HepG2 (cell line): ENCODE measurements at regions not wholly inside any gene's neighbourhood (a gene's known extent, or its start where the extent isn't known, plus 50 kb on each side); places are given as distances from the start of the nearest gene placed in this dataset.
"Not testable (repeated sequence)": the region's sequence is repeated elsewhere in the genome, so short reads cannot be mapped to it uniquely, and the experiment has no call there.

ENCODE experiments used
- ATAC-seq: fragments of 200-7000 bp; cut with Tn5 transposase; 3 replicates; pipeline ENCODE4 v1.9.1; 2020; ENCODE audit warnings: mild to moderate bottlenecking, moderate library complexity
- BruUV-seq: library from RNA; stranded (reverse); fragments of 400-500 nt; replicated peaks from 2 replicates; lab custom pipeline; 2021; lab: Mats Ljungman, UMichigan
- CTCF ChIA-PET: fragments of 300-600 bp; formaldehyde crosslinking; extraction: SDS; loops from one replicate; lab custom pipeline; 2021; ENCODE audit warnings: low total read pairs, inconsistent platforms, low intra/inter-chr PET ratio; lab: Yijun Ruan, JAX
- POLR2A ChIA-PET: fragments of 350-600 bp; sonication (Branson Sonifier 250); formaldehyde crosslinking; loops from one replicate; lab custom pipeline; 2020; ENCODE audit warnings: antibody characterized with exemption, inconsistent platforms; lab: Yijun Ruan, JAX
- DNase-seq: peaks from one replicate; pipeline ENCODE4 v3.0.0-alpha.2; 2015; ENCODE audit warnings: low spot score
- FAIRE-seq: peaks from 3 replicates; lab custom pipeline; 2011; peaks lifted over from hg19 to GRCh38; lab: Jason Lieb, UNC
- H2AFZ ChIP-seq: one replicate; pipeline ENCODE4 v1.6.1; 2011; ENCODE audit warnings: low read length, inconsistent platforms
- H3K27ac ChIP-seq: fragments of 300-600 bp; 3 replicates; pipeline ENCODE4 v1.8.0; 2011; ENCODE audit warnings: mixed run types, mild to moderate bottlenecking, mixed read lengths, low read length, inconsistent platforms; ENCODE audit not compliant: insufficient read depth; ENCODE audit errors: extremely low read length
- H3K27me3 ChIP-seq, 2 experiments: fragments of 200-600 bp in 1 of 2; 2 replicates in 1 of 2; 3 replicates in 1 of 2; pipeline versions ENCODE4 v1.6.0 to v1.8.0; 2011; ENCODE audit warnings: low read length in 2 of 2, mild to moderate bottlenecking in 2 of 2, moderate library complexity in 2 of 2, inconsistent platforms in 1 of 2; ENCODE audit not compliant: insufficient read depth in 2 of 2, control insufficient read depth in 1 of 2
- H3K36me3 ChIP-seq, 2 experiments: fragments of 200-600 bp in 1 of 2; replicated peaks in 1 of 2; 2 replicates in 1 of 2; 3 replicates in 1 of 2; pipeline versions ENCODE4 v1.5.1 to v1.8.0; 2011; ENCODE audit warnings: low read length in 2 of 2, inconsistent platforms in 1 of 2; ENCODE audit not compliant: insufficient read depth in 2 of 2, control insufficient read depth in 1 of 2
- H3K4me1 ChIP-seq: 2 replicates; pipeline ENCODE4 v1.5.1; 2012; ENCODE audit warnings: low read length, inconsistent platforms; ENCODE audit not compliant: insufficient read depth
- H3K4me2 ChIP-seq: 2 replicates; pipeline ENCODE4 v1.6.0; 2011; ENCODE audit warnings: low read depth, low read length, inconsistent platforms
- H3K4me3 ChIP-seq, 3 experiments: fragments of 200-600 bp in 1 of 3; sonication (generic), shearing (Covaris generic) in 1 of 3; replicated peaks in 1 of 3; 2 replicates each; pipeline ENCODE4 v1.5.1; 2011 to 2016; ENCODE audit warnings: low read length in 3 of 3, inconsistent platforms in 2 of 3, low read depth in 2 of 3, mild to moderate bottlenecking in 2 of 3, control low read depth in 1 of 3, mixed read lengths in 1 of 3; ENCODE audit not compliant: insufficient read depth in 1 of 3
- H3K79me2 ChIP-seq: one replicate; pipeline ENCODE4 v1.6.1; 2011; ENCODE audit warnings: low read length, inconsistent platforms; ENCODE audit not compliant: insufficient read depth
- H3K9ac ChIP-seq: 2 replicates; pipeline ENCODE4 v1.6.0; 2011; ENCODE audit warnings: mild to moderate bottlenecking, low read depth, low read length, inconsistent platforms; ENCODE audit not compliant: insufficient read depth
- H3K9me3 ChIP-seq: 2 replicates; pipeline ENCODE4 v1.5.1; 2012; ENCODE audit warnings: mild to moderate bottlenecking, low read length
- H4K20me1 ChIP-seq: 2 replicates; pipeline ENCODE4 v1.6.0; 2011; ENCODE audit warnings: inconsistent platforms, mild to moderate bottlenecking, low read length, moderate library complexity; ENCODE audit not compliant: insufficient read depth
- ATF6 ChIP-seq: sonication (generic); formaldehyde crosslinking; conservative IDR thresholded peaks from 2 replicates; pipeline ENCODE4 v1.4.0; 2020; ENCODE audit warnings: missing genetic modification reagents
- BCL3 ChIP-seq: sonication (generic); formaldehyde crosslinking; IDR thresholded peaks from 2 replicates; pipeline ENCODE4 v1.5.1; 2020; ENCODE audit warnings: mild to moderate bottlenecking, missing genetic modification reagents, moderate library complexity
- HDAC2 ChIP-seq: sonication (generic); formaldehyde crosslinking; IDR thresholded peaks from 2 replicates; pipeline ENCODE4 v1.4.0; 2020; ENCODE audit warnings: missing genetic modification reagents
- JDP2 ChIP-seq: sonication (generic); formaldehyde crosslinking; IDR thresholded peaks from 2 replicates; pipeline ENCODE4 v1.8.1; 2022; ENCODE audit warnings: missing genetic modification reagents, borderline replicate concordance
- JUND ChIP-seq: sonication (generic); formaldehyde crosslinking; IDR thresholded peaks from 2 replicates; pipeline ENCODE4 v1.8.0; 2022; ENCODE audit warnings: mild to moderate bottlenecking, missing genetic modification reagents
- PCBP1 ChIP-seq: fragments of 200-400 bp; formaldehyde crosslinking; IDR thresholded peaks from 2 replicates; pipeline ENCODE4 v1.6.1; 2017; ENCODE audit warnings: mild to moderate bottlenecking, low read depth, low read length, borderline replicate concordance
- ZFP62 ChIP-seq: sonication (generic); formaldehyde crosslinking; IDR thresholded peaks from 2 replicates; pipeline ENCODE4 v1.4.0; 2020; ENCODE audit warnings: missing genetic modification reagents
- ZNF251 ChIP-seq: sonication (generic); formaldehyde crosslinking; IDR thresholded peaks from 2 replicates; pipeline ENCODE4 v1.9.0; 2021; ENCODE audit warnings: mild to moderate bottlenecking, missing genetic modification reagents
- ZNF530 ChIP-seq: sonication (generic); formaldehyde crosslinking; IDR thresholded peaks from 2 replicates; pipeline ENCODE4 v1.5.0; 2020; ENCODE audit warnings: low read depth, mild to moderate bottlenecking, missing genetic modification reagents
- ZNF546 ChIP-seq: sonication (generic); formaldehyde crosslinking; conservative IDR thresholded peaks from 2 replicates; pipeline ENCODE4 v1.8.1; 2023; ENCODE audit warnings: mild to moderate bottlenecking, missing genetic modification reagents
- ZNF629 ChIP-seq: sonication (generic); formaldehyde crosslinking; conservative IDR thresholded peaks from 2 replicates; pipeline ENCODE4 v1.5.0; 2020; ENCODE audit warnings: missing genetic modification reagents
- ZNF709 ChIP-seq: sonication (generic); formaldehyde crosslinking; IDR thresholded peaks from 2 replicates; pipeline ENCODE4 v1.5.0; 2020; ENCODE audit warnings: mild to moderate bottlenecking, missing genetic modification reagents
- ZNF782 ChIP-seq: sonication (generic); formaldehyde crosslinking; IDR thresholded peaks from 2 replicates; pipeline ENCODE4 v1.4.0; 2020; ENCODE audit warnings: missing genetic modification reagents, mild to moderate bottlenecking, borderline replicate concordance
- WGBS: methylation state at CpG from one replicate; pipeline ENCODE4 v1.1.6; 2017; ENCODE audit warnings: low lambda C conversion rate; 5-methylcytosine and 5-hydroxymethylcytosine counted together
- in situ Hi-C: cut with HindIII; loops from 2 replicates; pipeline ENCODE4 v1.10.0; 2017; ENCODE audit warnings: low pct_unique_long_range_greater_than_20kb; ENCODE audit not compliant: extremely low pct_ligation_motif_present
- intact Hi-C: fragments of 100-400 bp; cut with micrococcal nuclease; formaldehyde crosslinking; loops from one replicate; pipeline ENCODE4 v1.10.0; 2022; ENCODE audit not compliant: unreplicated experiment

GRCh38 chr6:82534876-82535275, 171.3 kb downstream of the TPBG start:
- ChIA-PET POLR2A (no interaction called here), CTCF (no interaction called here)
- no TSS peak for BruUV-seq
- Histone ChIP-seq H2AFZ (no peak overlapping the region), H3K4me1 (no peaks in the 10 kb centered on the region), H3K9me3 (no peaks in the 10 kb centered on the region), H3K36me3 (no peaks in the 10 kb centered on the region), H4K20me1 (no peaks in the 10 kb centered on the region), H3K4me2 (no peak overlapping the region), H3K27ac (no peak overlapping the region), H3K4me3 (no peak overlapping the region), H3K9ac (no peak overlapping the region), H3K27me3 (no peaks in the 10 kb centered on the region), H3K79me2 (no peaks in the 10 kb centered on the region)
- FAIRE-seq (no peak), DNase-seq (no peak), ATAC-seq (no peak)
- TF ChIP-seq JDP2 (CRISPR knock-in tag) (no peak), ZNF709 (CRISPR knock-in tag) (no peak), ZNF530 (no peak), BCL3 (CRISPR knock-in tag) (no peak), HDAC2 (no peak), ZNF782 (no peak), ZNF629 (no peak), PCBP1 (no peak), ATF6 (CRISPR knock-in tag) (no peak), ZNF546 (CRISPR knock-in tag) (no peak), ZNF251 (no peak), JUND (CRISPR knock-in tag) (no peak), ZFP62 (no peak)
- intact Hi-C loops (no loop called here), in situ Hi-C loops (no loop called here)
- WGBS, result 4% methylated on average over 2 of the region's 2 CpGs

GRCh38 chr6:82549480-82549879, 185.9 kb downstream of the TPBG start:
- FAIRE-seq, H3K36me3 ChIP-seq, in situ Hi-C loops, H3K27ac ChIP-seq, H3K9ac ChIP-seq, POLR2A ChIA-PET, H3K4me3 ChIP-seq, H3K9me3 ChIP-seq, CTCF ChIA-PET, H3K27me3 ChIP-seq, DNase-seq, intact Hi-C loops, H3K4me1 ChIP-seq, H4K20me1 ChIP-seq, H2AFZ ChIP-seq, H3K79me2 ChIP-seq, H3K4me2 ChIP-seq, BruUV-seq, ATAC-seq: not testable (repeated sequence)
- WGBS, result 0% methylated on average over 2 of the region's 2 CpGs
